Prostate gland (tissue), 2 donors: ENCODE measurements at regions not wholly inside any gene's neighbourhood (a gene's known extent, or its start where the extent isn't known, plus 50 kb on each side); places are given as distances from the start of the nearest gene placed in this dataset.
"Not testable (repeated sequence)": the region's sequence is repeated elsewhere in the genome, so short reads cannot be mapped to it uniquely, and the experiment has no call there.

Experiments used
- CTCF ChIP-seq, 4 experiments: fragments of 200-600 bp in 2 of 4; fragments of 450-650 bp in 2 of 4; sonication (generic) in 2 of 4; IDR thresholded peaks; 1 replicate in 3 of 4; 2 replicates in 1 of 4; pipeline ENCODE4 v1.5.1; 2016 to 2019; ENCODE audit warnings: antibody characterized with exemption in 4 of 4, mild to moderate bottlenecking in 2 of 4, moderate library complexity in 2 of 4
- POLR2A ChIP-seq: fragments of 450-650 bp; IDR thresholded peaks from one replicate; pipeline ENCODE4 v1.6.1; 2016; ENCODE audit warnings: antibody characterized with exemption, mild to moderate bottlenecking

- not testable (repeated sequence) for TF ChIP-seq CTCF (IDR thresholded peaks at IDR 0.05); POLR2A
Measured at GRCh38 chr14:45551240-45551820, 298.3 kb upstream of the MIS18BP1 start.
